ENCODE measurements at regions not wholly inside any gene's neighbourhood (a gene's known extent, or its start where the extent isn't known, plus 50 kb on each side); places are given as distances from the start of the nearest gene placed in this dataset.

DNA sequence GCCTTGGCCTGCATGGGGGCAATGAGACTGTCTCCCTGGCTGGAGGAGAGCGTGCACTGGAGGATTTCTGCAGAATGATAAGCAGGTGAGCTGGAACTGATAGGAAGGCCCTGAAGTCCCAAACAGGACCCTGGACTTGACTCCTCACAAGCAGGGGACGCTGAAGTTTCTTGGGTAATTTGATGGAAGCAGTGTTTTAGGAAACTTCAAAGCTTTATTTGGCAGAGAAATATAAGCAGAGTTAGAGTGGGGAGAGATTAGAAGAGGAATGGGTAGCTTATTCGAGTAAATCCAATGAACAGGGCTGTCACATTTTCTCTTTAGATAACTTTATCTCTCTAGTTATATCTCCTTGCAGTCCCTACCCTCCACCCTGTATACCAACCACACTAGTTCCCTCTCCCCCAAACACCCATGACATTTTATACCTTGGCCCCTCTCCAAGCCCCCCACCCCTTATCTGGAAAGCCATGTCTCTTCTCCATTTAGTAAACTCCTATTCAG is 73.6 kb upstream of the IGFBP5 start:
- TF ChIP-seq, protein P1, sequence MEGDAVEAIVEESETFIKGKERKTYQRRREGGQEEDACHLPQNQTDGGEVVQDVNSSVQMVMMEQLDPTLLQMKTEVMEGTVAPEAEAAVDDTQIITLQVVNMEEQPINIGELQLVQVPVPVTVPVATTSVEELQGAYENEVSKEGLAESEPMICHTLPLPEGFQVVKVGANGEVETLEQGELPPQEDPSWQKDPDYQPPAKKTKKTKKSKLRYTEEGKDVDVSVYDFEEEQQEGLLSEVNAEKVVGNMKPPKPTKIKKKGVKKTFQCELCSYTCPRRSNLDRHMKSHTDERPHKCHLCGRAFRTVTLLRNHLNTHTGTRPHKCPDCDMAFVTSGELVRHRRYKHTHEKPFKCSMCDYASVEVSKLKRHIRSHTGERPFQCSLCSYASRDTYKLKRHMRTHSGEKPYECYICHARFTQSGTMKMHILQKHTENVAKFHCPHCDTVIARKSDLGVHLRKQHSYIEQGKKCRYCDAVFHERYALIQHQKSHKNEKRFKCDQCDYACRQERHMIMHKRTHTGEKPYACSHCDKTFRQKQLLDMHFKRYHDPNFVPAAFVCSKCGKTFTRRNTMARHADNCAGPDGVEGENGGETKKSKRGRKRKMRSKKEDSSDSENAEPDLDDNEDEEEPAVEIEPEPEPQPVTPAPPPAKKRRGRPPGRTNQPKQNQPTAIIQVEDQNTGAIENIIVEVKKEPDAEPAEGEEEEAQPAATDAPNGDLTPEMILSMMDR (conservative IDR thresholded peaks at IDR 0.05; ENCODE audit: low read length): 0 out of 2 replicates have a peak, but pooled peaks have one; percentile 21
- TF ChIP-seq EZH2phosphoT487 (IDR thresholded peaks at IDR 0.05; ENCODE audit: borderline replicate concordance, low read depth, low read length): no peak
